SW480 (cell line): ENCODE measurements at regions not wholly inside any gene's neighbourhood (a gene's known extent, or its start where the extent isn't known, plus 50 kb on each side); places are given as distances from the start of the nearest gene placed in this dataset.

Experiments
- DNase-seq: peaks from one replicate; pipeline ENCODE4 v3.0.0-alpha.2; 2016; ENCODE audit warnings: low spot score

GRCh38 chr16:73355981-73356380, 308.1 kb upstream of the ZFHX3 start:
- DNase-seq, result no peak

GRCh38 chr16:73354434-73354833, 306.5 kb upstream of the ZFHX3 start:
- no peak for DNase-seq

- DNase-seq, result no peak
Observed at GRCh38 chr16:73350707-73351452, 303.0 kb upstream of the ZFHX3 start.

GRCh38 chr16:73347500-73348375, 299.8 kb upstream of the ZFHX3 start:
- no peak for DNase-seq

- DNase-seq, result no peak
Observed at GRCh38 chr16:73339821-73340220, 291.9 kb upstream of the ZFHX3 start.

- DNase-seq, result no peak
Observed at GRCh38 chr16:73337373-73338296, 289.7 kb upstream of the ZFHX3 start.

GRCh38 chr16:73329358-73330286, 281.7 kb upstream of the ZFHX3 start:
- peak; percentile 17 for DNase-seq

GRCh38 chr16:73326770-73327470, 279.0 kb upstream of the ZFHX3 start:
- DNase-seq, result no peak

- no peak for DNase-seq
Observed at GRCh38 chr16:73326221-73326620, 278.3 kb upstream of the ZFHX3 start.

GRCh38 chr16:73323880-73324279, 276.0 kb upstream of the ZFHX3 start:
- no peak for DNase-seq

GRCh38 chr16:73322856-73323255, 274.9 kb upstream of the ZFHX3 start:
- DNase-seq, result no peak

GRCh38 chr16:73321853-73322252, 273.9 kb upstream of the ZFHX3 start:
- no peak for DNase-seq

- DNase-seq, result no peak
Observed at GRCh38 chr16:73319737-73320136, 271.8 kb upstream of the ZFHX3 start.

- no peak for DNase-seq
Observed at GRCh38 chr16:73319261-73319660, 271.3 kb upstream of the ZFHX3 start.

- no peak for DNase-seq
Observed at GRCh38 chr16:73317321-73317857, 269.5 kb upstream of the ZFHX3 start.

GRCh38 chr16:73315645-73316044, 267.7 kb upstream of the ZFHX3 start:
- DNase-seq, result no peak

GRCh38 chr16:73313950-73314349, 266.0 kb upstream of the ZFHX3 start:
- DNase-seq, result no peak

- no peak for DNase-seq
Observed at GRCh38 chr16:73311857-73312723, 264.2 kb upstream of the ZFHX3 start.

GRCh38 chr16:73308771-73309170, 260.8 kb upstream of the ZFHX3 start:
- no peak for DNase-seq
